ENCODE measurements at regions not wholly inside any gene's neighbourhood (a gene's known extent, or its start where the extent isn't known, plus 50 kb on each side); places are given as distances from the start of the nearest gene placed in this dataset.

DNA sequence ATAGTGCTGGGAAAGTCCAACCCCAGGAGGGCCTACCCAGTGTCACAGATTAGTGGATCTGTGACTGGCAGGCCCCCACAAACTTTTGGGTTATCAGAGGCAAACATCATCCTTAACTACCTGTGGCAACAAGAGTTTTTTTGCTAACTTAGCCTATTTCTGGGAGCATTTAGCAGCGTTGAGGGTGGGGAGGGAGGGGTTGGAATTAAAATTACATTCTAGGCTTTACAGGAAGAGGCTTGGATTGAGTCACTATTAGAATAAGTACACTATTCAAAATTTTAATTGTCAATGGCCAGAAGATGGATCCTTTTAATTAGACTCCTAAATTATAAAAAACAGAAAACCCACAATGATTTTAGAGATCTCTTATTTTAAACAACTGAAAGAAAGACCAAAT is 267.9 kb upstream of the NPSR1 start:
- no peak for TF ChIP-seq EZH2 (IDR thresholded peaks at IDR 0.05; ENCODE audit: low read depth)
- TF ChIP-seq, protein P1, sequence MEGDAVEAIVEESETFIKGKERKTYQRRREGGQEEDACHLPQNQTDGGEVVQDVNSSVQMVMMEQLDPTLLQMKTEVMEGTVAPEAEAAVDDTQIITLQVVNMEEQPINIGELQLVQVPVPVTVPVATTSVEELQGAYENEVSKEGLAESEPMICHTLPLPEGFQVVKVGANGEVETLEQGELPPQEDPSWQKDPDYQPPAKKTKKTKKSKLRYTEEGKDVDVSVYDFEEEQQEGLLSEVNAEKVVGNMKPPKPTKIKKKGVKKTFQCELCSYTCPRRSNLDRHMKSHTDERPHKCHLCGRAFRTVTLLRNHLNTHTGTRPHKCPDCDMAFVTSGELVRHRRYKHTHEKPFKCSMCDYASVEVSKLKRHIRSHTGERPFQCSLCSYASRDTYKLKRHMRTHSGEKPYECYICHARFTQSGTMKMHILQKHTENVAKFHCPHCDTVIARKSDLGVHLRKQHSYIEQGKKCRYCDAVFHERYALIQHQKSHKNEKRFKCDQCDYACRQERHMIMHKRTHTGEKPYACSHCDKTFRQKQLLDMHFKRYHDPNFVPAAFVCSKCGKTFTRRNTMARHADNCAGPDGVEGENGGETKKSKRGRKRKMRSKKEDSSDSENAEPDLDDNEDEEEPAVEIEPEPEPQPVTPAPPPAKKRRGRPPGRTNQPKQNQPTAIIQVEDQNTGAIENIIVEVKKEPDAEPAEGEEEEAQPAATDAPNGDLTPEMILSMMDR (conservative IDR thresholded peaks at IDR 0.05) = no peak

Measured in PC-9 (cell line).